EL (cell line): ENCODE measurements at regions not wholly inside any gene's neighbourhood (a gene's known extent, or its start where the extent isn't known, plus 50 kb on each side); places are given as distances from the start of the nearest gene placed in this dataset.
"Not testable (repeated sequence)": the region's sequence is repeated elsewhere in the genome, so short reads cannot be mapped to it uniquely, and the experiment has no call there.

Source experiments
- DNase-seq: peaks from one replicate; pipeline ENCODE4 v3.0.0-alpha.2; 2016

GRCh38 chr11:3437441-3437840, 58.5 kb upstream of the ZNF195 start:
- not testable (repeated sequence) for DNase-seq

- no peak for DNase-seq
Observed at GRCh38 chr11:3434976-3435375, 56.0 kb upstream of the ZNF195 start.

GRCh38 chr11:3429191-3429590, 50.2 kb upstream of the ZNF195 start:
- DNase-seq: not testable (repeated sequence)
